ENCODE measurements at regions not wholly inside any gene's neighbourhood (a gene's known extent, or its start where the extent isn't known, plus 50 kb on each side); places are given as distances from the start of the nearest gene placed in this dataset.

DNA sequence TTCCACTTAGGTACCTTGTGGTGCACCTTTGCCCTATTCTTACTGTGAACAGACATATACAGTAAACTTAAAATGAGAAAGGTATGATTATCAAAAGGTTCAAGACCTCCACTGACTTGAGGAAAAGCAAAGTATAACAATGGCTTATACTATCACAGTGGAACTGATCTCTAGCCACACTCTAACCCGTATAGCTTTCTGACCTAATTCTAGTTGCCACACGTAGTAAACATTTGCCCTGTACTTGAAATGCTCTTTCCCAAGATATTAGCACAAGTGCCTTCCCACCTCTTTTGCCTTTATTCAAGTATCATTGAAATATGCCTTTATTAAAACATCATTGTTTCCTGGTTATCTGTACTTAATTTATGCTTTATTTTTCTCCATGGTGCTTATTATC, 250.4 kb upstream of the PPFIA2 start:
- ChIA-PET CTCF (ENCODE audit: low intra/inter-chr PET ratio) (no interaction called here), POLR2A (no interaction called here)
- H2AFZ ChIP-seq (ENCODE audit: low read depth, low read length): no peak overlapping the region
- H3K4me2 ChIP-seq (ENCODE audit: insufficient read depth, low read length): no peak overlapping the region
- WGBS (ENCODE audit: insufficient coverage, low coverage, missing lambda C conversion rate): 0% methylated on average over 2 of the region's 2 CpGs
- H3K9me1 ChIP-seq (ENCODE audit: control insufficient read depth, insufficient read depth, low read length): no peaks in the 10 kb centered on the region
- intact Hi-C loops (cut with micrococcal nuclease) (no loop called here), in situ Hi-C loops (cut with MboI) (no loop called here)
- H3K4me1 ChIP-seq (replicated peaks in 1 of 2; ENCODE audit: control insufficient read depth in 2 of 2, insufficient read depth in 2 of 2, low read length in 2 of 2): no peaks in the 10 kb centered on the region
- FAIRE-seq (no peak), ATAC-seq (no peak), DNase-seq (ENCODE audit: extremely low read depth in 1 of 4, low spot score in 3 of 4) (no peak)
- no peaks in the 10 kb centered on the region for H3K36me3 ChIP-seq (ENCODE audit: control insufficient read depth, insufficient read depth, low read length)
- no peaks in the 10 kb centered on the region for H3K9me3 ChIP-seq (replicated peaks; ENCODE audit: control insufficient read depth, insufficient read depth, low read depth, low read length)
- no peaks in the 10 kb centered on the region for H3K27me3 ChIP-seq (ENCODE audit: control insufficient read depth in 2 of 2, insufficient read depth in 2 of 2, low read length in 2 of 2)
- H3K4me3 ChIP-seq: no peak overlapping the region
- H3K27ac ChIP-seq (ENCODE audit: extremely low read depth, low read depth, low read length): no peak overlapping the region
- no peak overlapping the region for H3K9ac ChIP-seq (ENCODE audit: insufficient read depth in 1 of 2, low read depth in 2 of 2, low read length in 2 of 2)
- no peaks in the 10 kb centered on the region for H4K20me1 ChIP-seq (replicated peaks; ENCODE audit: control insufficient read depth, insufficient read depth, low read length)
- H3K79me2 ChIP-seq (ENCODE audit: control insufficient read depth, insufficient read depth, low read length): no peaks in the 10 kb centered on the region
- no TSS peak for BruUV-seq (replicated peaks)
- no peak for TF ChIP-seq U2AF2 (optimal IDR thresholded peaks at IDR 0.05; ENCODE audit: low read depth, low read length)
- TF ChIP-seq, protein P1, sequence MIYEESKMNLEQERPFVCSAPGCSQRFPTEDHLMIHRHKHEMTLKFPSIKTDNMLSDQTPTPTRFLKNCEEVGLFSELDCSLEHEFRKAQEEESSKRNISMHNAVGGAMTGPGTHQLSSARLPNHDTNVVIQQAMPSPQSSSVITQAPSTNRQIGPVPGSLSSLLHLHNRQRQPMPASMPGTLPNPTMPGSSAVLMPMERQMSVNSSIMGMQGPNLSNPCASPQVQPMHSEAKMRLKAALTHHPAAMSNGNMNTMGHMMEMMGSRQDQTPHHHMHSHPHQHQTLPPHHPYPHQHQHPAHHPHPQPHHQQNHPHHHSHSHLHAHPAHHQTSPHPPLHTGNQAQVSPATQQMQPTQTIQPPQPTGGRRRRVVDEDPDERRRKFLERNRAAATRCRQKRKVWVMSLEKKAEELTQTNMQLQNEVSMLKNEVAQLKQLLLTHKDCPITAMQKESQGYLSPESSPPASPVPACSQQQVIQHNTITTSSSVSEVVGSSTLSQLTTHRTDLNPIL (CRISPR knock-in tag; IDR thresholded peaks at IDR 0.05): no peak
- TF ChIP-seq, protein P2, sequence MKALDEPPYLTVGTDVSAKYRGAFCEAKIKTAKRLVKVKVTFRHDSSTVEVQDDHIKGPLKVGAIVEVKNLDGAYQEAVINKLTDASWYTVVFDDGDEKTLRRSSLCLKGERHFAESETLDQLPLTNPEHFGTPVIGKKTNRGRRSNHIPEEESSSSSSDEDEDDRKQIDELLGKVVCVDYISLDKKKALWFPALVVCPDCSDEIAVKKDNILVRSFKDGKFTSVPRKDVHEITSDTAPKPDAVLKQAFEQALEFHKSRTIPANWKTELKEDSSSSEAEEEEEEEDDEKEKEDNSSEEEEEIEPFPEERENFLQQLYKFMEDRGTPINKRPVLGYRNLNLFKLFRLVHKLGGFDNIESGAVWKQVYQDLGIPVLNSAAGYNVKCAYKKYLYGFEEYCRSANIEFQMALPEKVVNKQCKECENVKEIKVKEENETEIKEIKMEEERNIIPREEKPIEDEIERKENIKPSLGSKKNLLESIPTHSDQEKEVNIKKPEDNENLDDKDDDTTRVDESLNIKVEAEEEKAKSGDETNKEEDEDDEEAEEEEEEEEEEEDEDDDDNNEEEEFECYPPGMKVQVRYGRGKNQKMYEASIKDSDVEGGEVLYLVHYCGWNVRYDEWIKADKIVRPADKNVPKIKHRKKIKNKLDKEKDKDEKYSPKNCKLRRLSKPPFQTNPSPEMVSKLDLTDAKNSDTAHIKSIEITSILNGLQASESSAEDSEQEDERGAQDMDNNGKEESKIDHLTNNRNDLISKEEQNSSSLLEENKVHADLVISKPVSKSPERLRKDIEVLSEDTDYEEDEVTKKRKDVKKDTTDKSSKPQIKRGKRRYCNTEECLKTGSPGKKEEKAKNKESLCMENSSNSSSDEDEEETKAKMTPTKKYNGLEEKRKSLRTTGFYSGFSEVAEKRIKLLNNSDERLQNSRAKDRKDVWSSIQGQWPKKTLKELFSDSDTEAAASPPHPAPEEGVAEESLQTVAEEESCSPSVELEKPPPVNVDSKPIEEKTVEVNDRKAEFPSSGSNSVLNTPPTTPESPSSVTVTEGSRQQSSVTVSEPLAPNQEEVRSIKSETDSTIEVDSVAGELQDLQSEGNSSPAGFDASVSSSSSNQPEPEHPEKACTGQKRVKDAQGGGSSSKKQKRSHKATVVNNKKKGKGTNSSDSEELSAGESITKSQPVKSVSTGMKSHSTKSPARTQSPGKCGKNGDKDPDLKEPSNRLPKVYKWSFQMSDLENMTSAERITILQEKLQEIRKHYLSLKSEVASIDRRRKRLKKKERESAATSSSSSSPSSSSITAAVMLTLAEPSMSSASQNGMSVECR (CRISPR knock-in tag; IDR thresholded peaks at IDR 0.05): no peak
- TF ChIP-seq, protein P3, sequence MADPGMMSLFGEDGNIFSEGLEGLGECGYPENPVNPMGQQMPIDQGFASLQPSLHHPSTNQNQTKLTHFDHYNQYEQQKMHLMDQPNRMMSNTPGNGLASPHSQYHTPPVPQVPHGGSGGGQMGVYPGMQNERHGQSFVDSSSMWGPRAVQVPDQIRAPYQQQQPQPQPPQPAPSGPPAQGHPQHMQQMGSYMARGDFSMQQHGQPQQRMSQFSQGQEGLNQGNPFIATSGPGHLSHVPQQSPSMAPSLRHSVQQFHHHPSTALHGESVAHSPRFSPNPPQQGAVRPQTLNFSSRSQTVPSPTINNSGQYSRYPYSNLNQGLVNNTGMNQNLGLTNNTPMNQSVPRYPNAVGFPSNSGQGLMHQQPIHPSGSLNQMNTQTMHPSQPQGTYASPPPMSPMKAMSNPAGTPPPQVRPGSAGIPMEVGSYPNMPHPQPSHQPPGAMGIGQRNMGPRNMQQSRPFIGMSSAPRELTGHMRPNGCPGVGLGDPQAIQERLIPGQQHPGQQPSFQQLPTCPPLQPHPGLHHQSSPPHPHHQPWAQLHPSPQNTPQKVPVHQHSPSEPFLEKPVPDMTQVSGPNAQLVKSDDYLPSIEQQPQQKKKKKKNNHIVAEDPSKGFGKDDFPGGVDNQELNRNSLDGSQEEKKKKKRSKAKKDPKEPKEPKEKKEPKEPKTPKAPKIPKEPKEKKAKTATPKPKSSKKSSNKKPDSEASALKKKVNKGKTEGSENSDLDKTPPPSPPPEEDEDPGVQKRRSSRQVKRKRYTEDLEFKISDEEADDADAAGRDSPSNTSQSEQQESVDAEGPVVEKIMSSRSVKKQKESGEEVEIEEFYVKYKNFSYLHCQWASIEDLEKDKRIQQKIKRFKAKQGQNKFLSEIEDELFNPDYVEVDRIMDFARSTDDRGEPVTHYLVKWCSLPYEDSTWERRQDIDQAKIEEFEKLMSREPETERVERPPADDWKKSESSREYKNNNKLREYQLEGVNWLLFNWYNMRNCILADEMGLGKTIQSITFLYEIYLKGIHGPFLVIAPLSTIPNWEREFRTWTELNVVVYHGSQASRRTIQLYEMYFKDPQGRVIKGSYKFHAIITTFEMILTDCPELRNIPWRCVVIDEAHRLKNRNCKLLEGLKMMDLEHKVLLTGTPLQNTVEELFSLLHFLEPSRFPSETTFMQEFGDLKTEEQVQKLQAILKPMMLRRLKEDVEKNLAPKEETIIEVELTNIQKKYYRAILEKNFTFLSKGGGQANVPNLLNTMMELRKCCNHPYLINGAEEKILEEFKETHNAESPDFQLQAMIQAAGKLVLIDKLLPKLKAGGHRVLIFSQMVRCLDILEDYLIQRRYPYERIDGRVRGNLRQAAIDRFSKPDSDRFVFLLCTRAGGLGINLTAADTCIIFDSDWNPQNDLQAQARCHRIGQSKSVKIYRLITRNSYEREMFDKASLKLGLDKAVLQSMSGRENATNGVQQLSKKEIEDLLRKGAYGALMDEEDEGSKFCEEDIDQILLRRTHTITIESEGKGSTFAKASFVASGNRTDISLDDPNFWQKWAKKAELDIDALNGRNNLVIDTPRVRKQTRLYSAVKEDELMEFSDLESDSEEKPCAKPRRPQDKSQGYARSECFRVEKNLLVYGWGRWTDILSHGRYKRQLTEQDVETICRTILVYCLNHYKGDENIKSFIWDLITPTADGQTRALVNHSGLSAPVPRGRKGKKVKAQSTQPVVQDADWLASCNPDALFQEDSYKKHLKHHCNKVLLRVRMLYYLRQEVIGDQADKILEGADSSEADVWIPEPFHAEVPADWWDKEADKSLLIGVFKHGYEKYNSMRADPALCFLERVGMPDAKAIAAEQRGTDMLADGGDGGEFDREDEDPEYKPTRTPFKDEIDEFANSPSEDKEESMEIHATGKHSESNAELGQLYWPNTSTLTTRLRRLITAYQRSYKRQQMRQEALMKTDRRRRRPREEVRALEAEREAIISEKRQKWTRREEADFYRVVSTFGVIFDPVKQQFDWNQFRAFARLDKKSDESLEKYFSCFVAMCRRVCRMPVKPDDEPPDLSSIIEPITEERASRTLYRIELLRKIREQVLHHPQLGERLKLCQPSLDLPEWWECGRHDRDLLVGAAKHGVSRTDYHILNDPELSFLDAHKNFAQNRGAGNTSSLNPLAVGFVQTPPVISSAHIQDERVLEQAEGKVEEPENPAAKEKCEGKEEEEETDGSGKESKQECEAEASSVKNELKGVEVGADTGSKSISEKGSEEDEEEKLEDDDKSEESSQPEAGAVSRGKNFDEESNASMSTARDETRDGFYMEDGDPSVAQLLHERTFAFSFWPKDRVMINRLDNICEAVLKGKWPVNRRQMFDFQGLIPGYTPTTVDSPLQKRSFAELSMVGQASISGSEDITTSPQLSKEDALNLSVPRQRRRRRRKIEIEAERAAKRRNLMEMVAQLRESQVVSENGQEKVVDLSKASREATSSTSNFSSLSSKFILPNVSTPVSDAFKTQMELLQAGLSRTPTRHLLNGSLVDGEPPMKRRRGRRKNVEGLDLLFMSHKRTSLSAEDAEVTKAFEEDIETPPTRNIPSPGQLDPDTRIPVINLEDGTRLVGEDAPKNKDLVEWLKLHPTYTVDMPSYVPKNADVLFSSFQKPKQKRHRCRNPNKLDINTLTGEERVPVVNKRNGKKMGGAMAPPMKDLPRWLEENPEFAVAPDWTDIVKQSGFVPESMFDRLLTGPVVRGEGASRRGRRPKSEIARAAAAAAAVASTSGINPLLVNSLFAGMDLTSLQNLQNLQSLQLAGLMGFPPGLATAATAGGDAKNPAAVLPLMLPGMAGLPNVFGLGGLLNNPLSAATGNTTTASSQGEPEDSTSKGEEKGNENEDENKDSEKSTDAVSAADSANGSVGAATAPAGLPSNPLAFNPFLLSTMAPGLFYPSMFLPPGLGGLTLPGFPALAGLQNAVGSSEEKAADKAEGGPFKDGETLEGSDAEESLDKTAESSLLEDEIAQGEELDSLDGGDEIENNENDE (IDR thresholded peaks at IDR 0.05; ENCODE audit: low read depth, low read length): no peak
- no peak for TF ChIP-seq ZNF79 (CRISPR knock-in tag; IDR thresholded peaks at IDR 0.05; ENCODE audit: low read depth)
- no peak for TF ChIP-seq SMAD1 (IDR thresholded peaks at IDR 0.05; ENCODE audit: low read depth, low read length, partially characterized antibody)

All from K562 (cell line).